ENCODE measurements at regions not wholly inside any gene's neighbourhood (a gene's known extent, or its start where the extent isn't known, plus 50 kb on each side); places are given as distances from the start of the nearest gene placed in this dataset.

DNA sequence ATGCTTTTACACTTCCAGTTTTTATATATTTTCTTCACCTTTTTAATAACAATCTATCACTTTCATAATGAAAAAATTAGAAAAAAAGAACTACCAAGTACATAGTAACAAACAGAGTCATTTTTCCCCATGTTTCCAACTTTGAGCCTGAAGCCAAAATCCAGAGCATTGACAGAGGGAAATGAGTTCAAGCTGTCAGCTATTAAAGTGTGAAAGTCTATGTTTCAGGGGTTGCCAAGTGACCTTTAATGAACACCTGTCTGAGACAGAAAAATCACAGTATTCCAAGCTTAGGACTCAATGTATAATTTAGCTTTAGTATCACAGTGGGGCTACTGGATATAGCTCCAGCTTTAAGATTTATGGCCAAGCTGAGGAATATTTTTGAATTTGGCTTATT, 128.3 kb upstream of the GADL1 start:
- in situ Hi-C loops (cut with MboI; ENCODE audit: low sequenced_read_pairs, unreplicated experiment) = no loop called here
- TF ChIP-seq, protein P1, sequence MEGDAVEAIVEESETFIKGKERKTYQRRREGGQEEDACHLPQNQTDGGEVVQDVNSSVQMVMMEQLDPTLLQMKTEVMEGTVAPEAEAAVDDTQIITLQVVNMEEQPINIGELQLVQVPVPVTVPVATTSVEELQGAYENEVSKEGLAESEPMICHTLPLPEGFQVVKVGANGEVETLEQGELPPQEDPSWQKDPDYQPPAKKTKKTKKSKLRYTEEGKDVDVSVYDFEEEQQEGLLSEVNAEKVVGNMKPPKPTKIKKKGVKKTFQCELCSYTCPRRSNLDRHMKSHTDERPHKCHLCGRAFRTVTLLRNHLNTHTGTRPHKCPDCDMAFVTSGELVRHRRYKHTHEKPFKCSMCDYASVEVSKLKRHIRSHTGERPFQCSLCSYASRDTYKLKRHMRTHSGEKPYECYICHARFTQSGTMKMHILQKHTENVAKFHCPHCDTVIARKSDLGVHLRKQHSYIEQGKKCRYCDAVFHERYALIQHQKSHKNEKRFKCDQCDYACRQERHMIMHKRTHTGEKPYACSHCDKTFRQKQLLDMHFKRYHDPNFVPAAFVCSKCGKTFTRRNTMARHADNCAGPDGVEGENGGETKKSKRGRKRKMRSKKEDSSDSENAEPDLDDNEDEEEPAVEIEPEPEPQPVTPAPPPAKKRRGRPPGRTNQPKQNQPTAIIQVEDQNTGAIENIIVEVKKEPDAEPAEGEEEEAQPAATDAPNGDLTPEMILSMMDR (IDR thresholded peaks at IDR 0.05; ENCODE audit: borderline replicate concordance, control extremely low read depth, extremely low read depth, insufficient read depth, missing control alignments) = no peak
- DNase-seq (ENCODE audit: low spot score) = no peak

DNA sequence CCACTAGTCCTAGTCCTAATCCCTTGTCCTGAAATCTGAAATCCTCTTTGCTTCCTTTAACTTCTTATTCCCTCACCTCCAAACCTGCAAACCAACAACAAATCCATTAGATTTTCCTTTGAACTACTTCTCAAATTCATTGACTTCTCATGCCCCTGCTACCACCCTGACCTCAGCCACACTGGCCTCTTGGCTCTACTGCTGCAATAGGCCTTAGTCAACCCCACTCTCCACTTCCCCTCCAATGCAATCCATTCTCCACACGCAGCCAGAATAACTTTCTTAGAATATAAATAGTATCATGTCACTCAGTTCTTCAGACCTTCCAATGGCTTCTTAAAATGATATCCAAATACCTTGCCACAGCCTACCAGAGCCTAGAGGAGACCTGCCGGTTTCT, 131.1 kb upstream of the GADL1 start:
- TF ChIP-seq, protein P1 (IDR thresholded peaks at IDR 0.05; ENCODE audit: borderline replicate concordance, control extremely low read depth, extremely low read depth, insufficient read depth, missing control alignments) = no peak
- DNase-seq (ENCODE audit: low spot score) = no peak
- in situ Hi-C loops (cut with MboI; ENCODE audit: low sequenced_read_pairs, unreplicated experiment) = no loop called here

DNA sequence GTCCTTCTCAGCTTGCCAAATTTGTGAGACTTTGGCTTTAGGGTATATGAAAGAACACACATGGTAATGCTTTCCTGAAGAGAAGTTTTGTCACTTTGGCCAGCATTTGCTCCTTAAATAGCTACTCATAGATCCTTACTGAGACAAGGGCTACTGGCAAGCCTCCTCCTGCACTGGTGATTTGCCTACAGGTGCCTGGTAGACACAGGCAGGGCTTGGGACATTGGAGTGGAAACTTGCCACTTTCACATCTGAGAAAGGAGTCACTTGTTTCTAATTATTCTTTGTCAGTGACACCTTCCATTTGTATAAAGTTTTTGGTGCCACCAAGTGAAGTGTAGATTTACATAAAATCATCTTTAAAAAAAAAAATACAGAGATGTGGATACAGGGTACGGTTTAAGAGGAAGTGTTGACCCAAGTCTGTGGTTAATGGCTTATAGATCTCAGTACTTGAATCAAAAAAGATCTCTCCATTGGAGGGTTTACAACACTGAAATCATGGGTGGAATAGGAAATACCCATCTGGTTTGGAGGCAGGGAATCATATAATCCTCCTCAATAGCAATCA, 132.8 kb upstream of the GADL1 start:
- TF ChIP-seq, protein P1 (IDR thresholded peaks at IDR 0.05; ENCODE audit: borderline replicate concordance, control extremely low read depth, extremely low read depth, insufficient read depth, missing control alignments) = no peak
- in situ Hi-C loops (cut with MboI; ENCODE audit: low sequenced_read_pairs, unreplicated experiment) = no loop called here
- no peak for DNase-seq (ENCODE audit: low spot score)

DNA sequence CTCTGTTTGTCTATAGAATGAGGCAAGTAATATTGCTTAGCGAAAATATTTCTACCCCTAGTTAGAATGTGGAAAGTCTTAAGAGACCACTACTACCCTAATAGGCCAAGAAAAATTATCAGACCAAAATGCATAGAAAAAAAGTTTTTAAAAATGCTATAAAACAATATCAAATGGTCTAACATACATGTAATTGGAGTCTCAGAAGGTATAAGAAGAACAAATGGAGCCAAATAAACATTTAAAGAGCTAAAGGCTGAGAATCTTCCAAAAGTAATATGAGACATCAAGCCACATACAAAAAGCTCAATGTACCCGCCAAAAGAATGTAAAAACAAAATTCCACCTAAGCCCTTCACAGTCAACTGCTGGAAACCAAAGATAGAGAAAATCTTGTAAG, 133.5 kb upstream of the GADL1 start:
- in situ Hi-C loops (cut with MboI; ENCODE audit: low sequenced_read_pairs, unreplicated experiment) = no loop called here
- TF ChIP-seq, protein P1 (IDR thresholded peaks at IDR 0.05; ENCODE audit: borderline replicate concordance, control extremely low read depth, extremely low read depth, insufficient read depth, missing control alignments) = no peak

DNA sequence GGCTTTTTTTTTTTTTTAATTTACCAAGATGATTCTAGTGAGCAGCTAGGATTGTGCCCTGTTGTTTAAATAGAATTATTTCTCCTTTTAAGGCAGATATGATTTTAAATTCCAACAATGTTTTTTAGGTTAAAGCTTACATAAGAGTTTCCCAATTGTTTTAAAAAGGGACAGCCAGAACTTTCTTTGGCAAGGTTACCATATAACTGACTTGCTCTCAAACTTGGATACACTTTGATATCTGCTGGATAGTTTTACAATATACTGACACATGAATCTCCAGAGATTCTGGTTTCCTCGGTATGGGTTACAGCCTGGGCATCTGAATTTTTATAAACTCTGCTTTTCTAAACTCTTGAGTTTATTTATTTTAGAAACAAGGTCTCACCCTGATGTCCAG, 134.3 kb upstream of the GADL1 start:
- TF ChIP-seq, protein P1 (IDR thresholded peaks at IDR 0.05; ENCODE audit: borderline replicate concordance, control extremely low read depth, extremely low read depth, insufficient read depth, missing control alignments) = no peak
- DNase-seq (ENCODE audit: low spot score) = no peak
- in situ Hi-C loops (cut with MboI; ENCODE audit: low sequenced_read_pairs, unreplicated experiment) = no loop called here

More for the DNA sequence above, 133.5 kb upstream of the GADL1 start:
- no peak for DNase-seq (ENCODE audit: low spot score)

DNA sequence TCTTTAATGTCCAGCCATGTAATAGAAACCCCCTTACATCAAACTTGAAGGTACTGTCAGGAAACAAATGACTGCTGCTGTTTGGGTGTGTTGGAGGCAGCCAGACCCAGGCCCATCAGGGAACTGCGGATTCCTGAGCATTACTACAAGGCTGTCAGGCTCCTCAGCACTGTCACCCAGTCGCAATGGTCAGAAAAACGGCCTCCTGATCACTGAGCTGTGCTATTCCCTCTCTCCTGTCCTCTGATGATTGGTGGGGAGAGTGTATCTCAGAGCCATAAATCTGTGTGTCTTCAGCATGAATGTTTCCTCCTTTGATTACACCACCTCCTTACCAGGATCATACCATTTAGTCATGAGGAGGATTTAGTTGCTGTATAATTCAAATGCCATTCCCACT, 135.2 kb upstream of the GADL1 start:
- DNase-seq (ENCODE audit: low spot score) = no peak
- in situ Hi-C loops (cut with MboI; ENCODE audit: low sequenced_read_pairs, unreplicated experiment) = no loop called here
- TF ChIP-seq, protein P1 (IDR thresholded peaks at IDR 0.05; ENCODE audit: borderline replicate concordance, control extremely low read depth, extremely low read depth, insufficient read depth, missing control alignments) = no peak

Data from GM13976 (cell line).